Panc1 (cell line): ENCODE measurements at regions not wholly inside any gene's neighbourhood (a gene's known extent, or its start where the extent isn't known, plus 50 kb on each side); places are given as distances from the start of the nearest gene placed in this dataset.

Source experiments
- ATAC-seq: fragments of 200-7000 bp; cut with Tn5 transposase; 2 replicates; pipeline ENCODE4 v1.9.1; 2020; ENCODE audit warnings: mild to moderate bottlenecking, moderate library complexity
- BruUV-seq: library from RNA; stranded (reverse); fragments of 400-500 nt; replicated peaks from 2 replicates; lab custom pipeline; 2021; lab: Mats Ljungman, UMichigan
- CTCF ChIA-PET: fragments of 300-600 bp; sonication (Branson Sonifier 250); formaldehyde crosslinking; loops from one replicate; lab custom pipeline; 2022; ENCODE audit warnings: antibody characterized with exemption; lab: Charles Lee
- POLR2A ChIA-PET: fragments of 300-600 bp; sonication (Branson Sonifier 250); formaldehyde crosslinking; loops from one replicate; lab custom pipeline; 2022; ENCODE audit warnings: antibody characterized with exemption; lab: Charles Lee
- DNase-seq: peaks from one replicate; pipeline ENCODE4 v3.0.0-alpha.2; 2010; ENCODE audit warnings: low read depth, low spot score
- H3K27ac ChIP-seq: 2 replicates; pipeline ENCODE4 v1.5.1; 2011; ENCODE audit warnings: mild to moderate bottlenecking, low read length, inconsistent platforms
- H3K27me3 ChIP-seq: fragments of 200-500 bp; sonication (Bioruptor generic); 2 replicates; pipeline ENCODE4 v1.6.0; 2014; ENCODE audit warnings: low read length, inconsistent platforms; ENCODE audit not compliant: control insufficient read depth, insufficient read depth
- H3K36me3 ChIP-seq: fragments of 200-500 bp; sonication (Bioruptor generic); 2 replicates; pipeline ENCODE4 v1.5.1; 2014; ENCODE audit warnings: inconsistent platforms, mild to moderate bottlenecking, low read length, moderate library complexity; ENCODE audit not compliant: control insufficient read depth, insufficient read depth
- H3K4me1 ChIP-seq: 2 replicates; pipeline ENCODE4 v1.5.1; 2011; ENCODE audit warnings: inconsistent platforms, mild to moderate bottlenecking, low read length, moderate library complexity; ENCODE audit not compliant: control insufficient read depth, insufficient read depth
- H3K4me3 ChIP-seq, 2 experiments: 2 replicates each; pipeline ENCODE4 v1.5.1; 2011 to 2012; ENCODE audit warnings: low read depth in 2 of 2, low read length in 2 of 2, mild to moderate bottlenecking in 2 of 2, inconsistent platforms in 1 of 2, moderate library complexity in 1 of 2
- H3K9me3 ChIP-seq: fragments of 200-500 bp; sonication (Bioruptor generic); 2 replicates; pipeline ENCODE4 v1.5.1; 2014; ENCODE audit warnings: low read depth, mild to moderate bottlenecking, inconsistent platforms, low read length, moderate library complexity; ENCODE audit not compliant: control insufficient read depth, insufficient read depth
- POLR2AphosphoS5 ChIP-seq: IDR thresholded peaks from 2 replicates; pipeline ENCODE4 v1.6.1; 2012; ENCODE audit warnings: mild to moderate bottlenecking, low read depth, low read length, moderate library complexity
- SIN3A ChIP-seq: IDR thresholded peaks from 2 replicates; pipeline ENCODE4 v1.6.1; 2012; ENCODE audit warnings: low read depth, mild to moderate bottlenecking, low read length, moderate library complexity, borderline replicate concordance; ENCODE audit not compliant: insufficient read depth
- TCF7L2 ChIP-seq: IDR thresholded peaks from 2 replicates; pipeline ENCODE4 v1.6.1; 2011; ENCODE audit warnings: mild to moderate bottlenecking, low read depth, low read length, inconsistent platforms
- in situ Hi-C: cut with HindIII; loops from 2 replicates; pipeline ENCODE4 v1.10.0; 2016; ENCODE audit warnings: low sequenced_read_pairs, low pct_unique_long_range_greater_than_20kb
- intact Hi-C: fragments of 100-400 bp; cut with micrococcal nuclease; formaldehyde crosslinking; loops from one replicate; pipeline ENCODE4 v1.10.0; 2022; ENCODE audit not compliant: unreplicated experiment
- TF ChIP-seq, protein P1 (sequence below), 2 experiments: IDR thresholded peaks; 2 replicates each; pipeline ENCODE4 v1.6.1; 2011 to 2012; ENCODE audit warnings: low read depth in 2 of 2, control low read depth in 1 of 2, low read length in 1 of 2, mild to moderate bottlenecking in 1 of 2, moderate library complexity in 1 of 2; ENCODE audit not compliant: insufficient read depth in 1 of 2
- TF ChIP-seq, protein P2 (sequence below): fragments of 450-650 bp; IDR thresholded peaks from 2 replicates; pipeline ENCODE4 v1.5.1; 2017; ENCODE audit warnings: mild to moderate bottlenecking

DNA sequence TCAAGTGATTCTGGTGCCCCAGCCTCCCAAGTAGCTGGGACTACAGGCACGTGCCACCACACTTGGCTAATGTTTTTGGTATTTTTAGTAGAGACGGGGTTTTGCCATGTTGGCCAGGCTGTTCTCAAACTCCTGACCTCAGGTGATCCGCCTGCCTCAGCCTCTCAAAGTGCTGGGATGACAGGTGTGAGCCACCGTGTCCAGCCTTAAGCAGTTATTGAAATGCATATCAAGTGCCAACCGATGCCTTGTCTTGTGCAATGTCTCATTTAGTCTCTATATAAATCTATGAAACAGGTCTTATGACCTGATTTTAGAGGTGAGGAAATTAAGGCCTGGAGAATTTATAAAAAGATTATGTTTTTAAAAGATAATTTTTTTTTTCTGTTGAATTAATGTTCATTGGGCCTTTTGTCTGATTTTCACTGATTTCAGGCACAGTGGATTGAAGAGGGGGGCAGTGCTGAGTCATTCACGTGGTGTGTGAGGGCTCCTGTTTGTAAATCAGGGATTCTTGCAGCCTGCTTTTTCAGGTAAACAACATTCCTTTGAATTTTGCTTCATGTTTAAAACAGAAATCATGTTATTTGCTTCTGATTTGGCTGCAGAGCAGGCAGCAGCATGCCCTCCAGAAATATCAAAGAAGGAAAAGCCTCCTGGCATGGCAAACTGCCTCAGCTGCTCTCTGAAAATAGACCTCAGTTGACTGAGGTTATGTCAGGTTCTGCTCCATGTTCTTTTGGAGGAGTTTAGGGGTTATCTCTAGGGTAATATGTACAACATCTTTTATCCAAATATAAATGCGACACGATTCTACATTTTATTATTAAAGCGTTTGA, 407.0 kb upstream of the RGMA start:
- in situ Hi-C loops = no loop called here
- DNase-seq = no peak

DNA sequence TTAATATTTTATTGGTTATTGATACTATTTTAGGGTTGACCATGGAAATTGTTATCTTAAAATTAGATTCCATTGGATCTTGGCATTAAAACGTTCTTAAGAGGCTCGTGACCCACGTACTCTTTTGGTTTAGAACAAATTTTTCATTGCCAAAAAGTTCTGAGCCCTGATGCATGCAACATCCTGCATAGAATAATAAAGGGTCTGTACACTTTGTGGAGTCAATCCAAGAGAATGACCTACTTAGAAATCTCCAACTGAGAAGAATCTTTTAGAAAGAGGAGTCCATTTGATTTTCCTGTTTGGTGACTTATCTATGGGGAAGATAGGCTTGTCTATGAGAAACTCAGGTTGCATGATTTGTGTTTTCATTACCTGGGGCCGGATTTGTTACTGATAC, 404.2 kb upstream of the RGMA start:
- in situ Hi-C loops = no loop called here
- no peak overlapping the region for H3K4me3 ChIP-seq
- DNase-seq (no peak), ATAC-seq (no peak)
- ChIA-PET CTCF (no interaction called here), POLR2A (no interaction called here)
- no peaks in the 10 kb centered on the region for H3K36me3 ChIP-seq
- no peaks in the 10 kb centered on the region for H3K27me3 ChIP-seq
- TF ChIP-seq TCF7L2 (no peak), POLR2AphosphoS5 (no peak), SIN3A (no peak)
- TF ChIP-seq, protein P1, sequence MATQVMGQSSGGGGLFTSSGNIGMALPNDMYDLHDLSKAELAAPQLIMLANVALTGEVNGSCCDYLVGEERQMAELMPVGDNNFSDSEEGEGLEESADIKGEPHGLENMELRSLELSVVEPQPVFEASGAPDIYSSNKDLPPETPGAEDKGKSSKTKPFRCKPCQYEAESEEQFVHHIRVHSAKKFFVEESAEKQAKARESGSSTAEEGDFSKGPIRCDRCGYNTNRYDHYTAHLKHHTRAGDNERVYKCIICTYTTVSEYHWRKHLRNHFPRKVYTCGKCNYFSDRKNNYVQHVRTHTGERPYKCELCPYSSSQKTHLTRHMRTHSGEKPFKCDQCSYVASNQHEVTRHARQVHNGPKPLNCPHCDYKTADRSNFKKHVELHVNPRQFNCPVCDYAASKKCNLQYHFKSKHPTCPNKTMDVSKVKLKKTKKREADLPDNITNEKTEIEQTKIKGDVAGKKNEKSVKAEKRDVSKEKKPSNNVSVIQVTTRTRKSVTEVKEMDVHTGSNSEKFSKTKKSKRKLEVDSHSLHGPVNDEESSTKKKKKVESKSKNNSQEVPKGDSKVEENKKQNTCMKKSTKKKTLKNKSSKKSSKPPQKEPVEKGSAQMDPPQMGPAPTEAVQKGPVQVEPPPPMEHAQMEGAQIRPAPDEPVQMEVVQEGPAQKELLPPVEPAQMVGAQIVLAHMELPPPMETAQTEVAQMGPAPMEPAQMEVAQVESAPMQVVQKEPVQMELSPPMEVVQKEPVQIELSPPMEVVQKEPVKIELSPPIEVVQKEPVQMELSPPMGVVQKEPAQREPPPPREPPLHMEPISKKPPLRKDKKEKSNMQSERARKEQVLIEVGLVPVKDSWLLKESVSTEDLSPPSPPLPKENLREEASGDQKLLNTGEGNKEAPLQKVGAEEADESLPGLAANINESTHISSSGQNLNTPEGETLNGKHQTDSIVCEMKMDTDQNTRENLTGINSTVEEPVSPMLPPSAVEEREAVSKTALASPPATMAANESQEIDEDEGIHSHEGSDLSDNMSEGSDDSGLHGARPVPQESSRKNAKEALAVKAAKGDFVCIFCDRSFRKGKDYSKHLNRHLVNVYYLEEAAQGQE (IDR thresholded peaks at IDR 0.05; ENCODE audit: insufficient read depth in 1 of 2, low read depth in 2 of 2, low read length in 1 of 2) = no peak
- TF ChIP-seq, protein P2, sequence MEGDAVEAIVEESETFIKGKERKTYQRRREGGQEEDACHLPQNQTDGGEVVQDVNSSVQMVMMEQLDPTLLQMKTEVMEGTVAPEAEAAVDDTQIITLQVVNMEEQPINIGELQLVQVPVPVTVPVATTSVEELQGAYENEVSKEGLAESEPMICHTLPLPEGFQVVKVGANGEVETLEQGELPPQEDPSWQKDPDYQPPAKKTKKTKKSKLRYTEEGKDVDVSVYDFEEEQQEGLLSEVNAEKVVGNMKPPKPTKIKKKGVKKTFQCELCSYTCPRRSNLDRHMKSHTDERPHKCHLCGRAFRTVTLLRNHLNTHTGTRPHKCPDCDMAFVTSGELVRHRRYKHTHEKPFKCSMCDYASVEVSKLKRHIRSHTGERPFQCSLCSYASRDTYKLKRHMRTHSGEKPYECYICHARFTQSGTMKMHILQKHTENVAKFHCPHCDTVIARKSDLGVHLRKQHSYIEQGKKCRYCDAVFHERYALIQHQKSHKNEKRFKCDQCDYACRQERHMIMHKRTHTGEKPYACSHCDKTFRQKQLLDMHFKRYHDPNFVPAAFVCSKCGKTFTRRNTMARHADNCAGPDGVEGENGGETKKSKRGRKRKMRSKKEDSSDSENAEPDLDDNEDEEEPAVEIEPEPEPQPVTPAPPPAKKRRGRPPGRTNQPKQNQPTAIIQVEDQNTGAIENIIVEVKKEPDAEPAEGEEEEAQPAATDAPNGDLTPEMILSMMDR = no peak
- BruUV-seq = no TSS peak
- intact Hi-C loops = no loop called here
- H3K4me1 ChIP-seq = no peaks in the 10 kb centered on the region
- no peak overlapping the region for H3K27ac ChIP-seq
- no peaks in the 10 kb centered on the region for H3K9me3 ChIP-seq

More for the DNA sequence above, 407.0 kb upstream of the RGMA start:
- no TSS peak for BruUV-seq
- POLR2A ChIA-PET = no interaction called here
- ATAC-seq = no peak
- no peak overlapping the region for H3K27ac ChIP-seq
- no peaks in the 10 kb centered on the region for H3K9me3 ChIP-seq
- H3K4me3 ChIP-seq = no peak overlapping the region
- H3K27me3 ChIP-seq = no peaks in the 10 kb centered on the region
- no peaks in the 10 kb centered on the region for H3K36me3 ChIP-seq
- CTCF ChIA-PET = no interaction called here
- H3K4me1 ChIP-seq = no peaks in the 10 kb centered on the region
- intact Hi-C loops = no loop called here
- no peak for TF ChIP-seq SIN3A
- TF ChIP-seq, protein P2 = no peak
- TF ChIP-seq, protein P1 (IDR thresholded peaks at IDR 0.05; ENCODE audit: insufficient read depth in 1 of 2, low read depth in 2 of 2, low read length in 1 of 2) = no peak
- no peak for TF ChIP-seq POLR2AphosphoS5
- TF ChIP-seq TCF7L2 = no peak
